ENCODE measurements at regions not wholly inside any gene's neighbourhood (a gene's known extent, or its start where the extent isn't known, plus 50 kb on each side); places are given as distances from the start of the nearest gene placed in this dataset.

- no peak for DNase-seq (ENCODE audit: low read depth)
Observed at GRCh38 chr14:84671776-84672175, 858.2 kb upstream of the FLRT2 start.

- no peak for DNase-seq (ENCODE audit: low read depth)
Observed at GRCh38 chr14:84674636-84675035, 855.3 kb upstream of the FLRT2 start.

- no peak for DNase-seq (ENCODE audit: low read depth)
Observed at GRCh38 chr14:84686550-84686949, 843.4 kb upstream of the FLRT2 start.

GRCh38 chr14:84688297-84689025 is 841.5 kb upstream of the FLRT2 start:
- DNase-seq (ENCODE audit: low read depth) = no peak

GRCh38 chr14:84694161-84694560 is 835.8 kb upstream of the FLRT2 start:
- DNase-seq (ENCODE audit: low read depth) = no peak

- no peak for DNase-seq (ENCODE audit: low read depth)
Observed at GRCh38 chr14:84704601-84705000, 825.3 kb upstream of the FLRT2 start.

- no peak for DNase-seq (ENCODE audit: low read depth)
Observed at GRCh38 chr14:84707830-84708229, 822.1 kb upstream of the FLRT2 start.

- DNase-seq (ENCODE audit: low read depth) = no peak
Observed at GRCh38 chr14:84708865-84709264, 821.1 kb upstream of the FLRT2 start.

GRCh38 chr14:84726471-84726870 is 803.5 kb upstream of the FLRT2 start:
- DNase-seq (ENCODE audit: low read depth) = no peak

GRCh38 chr14:84749191-84749955 is 780.6 kb upstream of the FLRT2 start:
- DNase-seq (ENCODE audit: low read depth) = no peak

- no peak for DNase-seq (ENCODE audit: low read depth)
Observed at GRCh38 chr14:84750284-84750683, 779.7 kb upstream of the FLRT2 start.

GRCh38 chr14:84750763-84751554 is 779.0 kb upstream of the FLRT2 start:
- no peak for DNase-seq (ENCODE audit: low read depth)

GRCh38 chr14:84751745-84752144 is 778.2 kb upstream of the FLRT2 start:
- no peak for DNase-seq (ENCODE audit: low read depth)

GRCh38 chr14:84760489-84761126 is 769.3 kb upstream of the FLRT2 start:
- no peak for DNase-seq (ENCODE audit: low read depth)

- DNase-seq (ENCODE audit: low read depth) = no peak
Observed at GRCh38 chr14:84767434-84767833, 762.5 kb upstream of the FLRT2 start.

GRCh38 chr14:84770030-84770429 is 759.9 kb upstream of the FLRT2 start:
- no peak for DNase-seq (ENCODE audit: low read depth)

- no peak for DNase-seq (ENCODE audit: low read depth)
Observed at GRCh38 chr14:84777356-84777755, 752.6 kb upstream of the FLRT2 start.

- DNase-seq (ENCODE audit: low read depth) = no peak
Observed at GRCh38 chr14:84782902-84783301, 747.0 kb upstream of the FLRT2 start.

GRCh38 chr14:84783511-84783910 is 746.4 kb upstream of the FLRT2 start:
- peak; percentile 1 for DNase-seq (ENCODE audit: low read depth)

GRCh38 chr14:84785996-84786395 is 743.9 kb upstream of the FLRT2 start:
- no peak for DNase-seq (ENCODE audit: low read depth)

GRCh38 chr14:84789012-84789411 is 740.9 kb upstream of the FLRT2 start:
- no peak for DNase-seq (ENCODE audit: low read depth)

All from myocyte (in vitro differentiated cells).